GM23248 (cell line): ENCODE measurements at regions not wholly inside any gene's neighbourhood (a gene's known extent, or its start where the extent isn't known, plus 50 kb on each side); places are given as distances from the start of the nearest gene placed in this dataset.

Source experiments
- DNase-seq: peaks from one replicate; pipeline ENCODE4 v3.0.0-alpha.2; 2015
- H2AFZ ChIP-seq: fragments of 200-600 bp; sonication (generic); 2 replicates; pipeline ENCODE4 v1.6.1; 2016; ENCODE audit warnings: antibody characterized with exemption
- H3F3A ChIP-seq: fragments of 200-600 bp; sonication (generic); 2 replicates; pipeline ENCODE4 v1.6.1; 2016; ENCODE audit warnings: mild to moderate bottlenecking, antibody characterized with exemption, mixed run types; ENCODE audit not compliant: insufficient read depth
- H3K27ac ChIP-seq: fragments of 200-600 bp; sonication (generic); 2 replicates; pipeline ENCODE4 v1.5.1; 2016; ENCODE audit warnings: mild to moderate bottlenecking
- H3K27me3 ChIP-seq: fragments of 200-600 bp; sonication (generic); replicated peaks from 2 replicates; pipeline ENCODE4 v1.6.1; 2016; ENCODE audit warnings: mild to moderate bottlenecking; ENCODE audit not compliant: insufficient read depth
- H3K36me3 ChIP-seq: fragments of 200-600 bp; sonication (generic); 2 replicates; pipeline ENCODE4 v1.6.1; 2016; ENCODE audit warnings: low read depth, mild to moderate bottlenecking
- H3K4me1 ChIP-seq: fragments of 200-600 bp; sonication (generic); 2 replicates; pipeline ENCODE4 v1.6.1; 2016; ENCODE audit warnings: mild to moderate bottlenecking; ENCODE audit not compliant: insufficient read depth
- H3K4me2 ChIP-seq: fragments of 200-600 bp; sonication (generic); one replicate; pipeline ENCODE4 v1.6.1; 2016; ENCODE audit warnings: mild to moderate bottlenecking; ENCODE audit not compliant: unreplicated experiment
- H3K4me3 ChIP-seq: fragments of 200-600 bp; sonication (generic); 2 replicates; pipeline ENCODE4 v1.5.1; 2016; ENCODE audit warnings: mild to moderate bottlenecking
- H3K79me2 ChIP-seq: fragments of 200-600 bp; sonication (generic); 2 replicates; pipeline ENCODE4 v1.6.1; 2016; ENCODE audit warnings: mild to moderate bottlenecking; ENCODE audit not compliant: insufficient read depth
- H3K9ac ChIP-seq: fragments of 200-600 bp; sonication (generic); 2 replicates; pipeline ENCODE4 v1.6.1; 2016; ENCODE audit warnings: mild to moderate bottlenecking
- H3K9me2 ChIP-seq: fragments of 200-600 bp; sonication (generic); 2 replicates; pipeline ENCODE4 v1.6.1; 2016; ENCODE audit warnings: mixed run types, mild to moderate bottlenecking, moderate library complexity; ENCODE audit not compliant: insufficient read depth
- H3K9me3 ChIP-seq: fragments of 200-600 bp; sonication (generic); one replicate; pipeline ENCODE4 v1.6.1; 2017; ENCODE audit warnings: low read depth
- H4K20me1 ChIP-seq: fragments of 200-600 bp; sonication (generic); 2 replicates; pipeline ENCODE4 v1.6.0; 2016; ENCODE audit not compliant: insufficient read depth
- EZH2 ChIP-seq: fragments of 200-600 bp; sonication (generic); IDR thresholded peaks from 2 replicates; pipeline ENCODE4 v1.6.1; 2018; ENCODE audit warnings: antibody characterized with exemption, mild to moderate bottlenecking; ENCODE audit not compliant: insufficient read depth, poor library complexity, severe bottlenecking
- EZH2phosphoT487 ChIP-seq: fragments of 200-600 bp; sonication (generic); IDR thresholded peaks from 2 replicates; pipeline ENCODE4 v1.6.1; 2018; ENCODE audit warnings: antibody characterized with exemption, moderate library complexity, mild to moderate bottlenecking, low read depth; ENCODE audit not compliant: insufficient read depth
- WGBS, 2 experiments: methylation state at CpG; one replicate each; pipeline ENCODE4 v1.1.6; 2015 to 2017; ENCODE audit warnings: low lambda C conversion rate in 2 of 2, low coverage in 1 of 2; ENCODE audit errors: missing lambda C conversion rate in 2 of 2; 5-methylcytosine and 5-hydroxymethylcytosine counted together
- in situ Hi-C: fragments of 300-500 bp; cut with MboI; formaldehyde crosslinking; loops from 2 replicates; pipeline ENCODE4 v1.15.0; 2020

DNA sequence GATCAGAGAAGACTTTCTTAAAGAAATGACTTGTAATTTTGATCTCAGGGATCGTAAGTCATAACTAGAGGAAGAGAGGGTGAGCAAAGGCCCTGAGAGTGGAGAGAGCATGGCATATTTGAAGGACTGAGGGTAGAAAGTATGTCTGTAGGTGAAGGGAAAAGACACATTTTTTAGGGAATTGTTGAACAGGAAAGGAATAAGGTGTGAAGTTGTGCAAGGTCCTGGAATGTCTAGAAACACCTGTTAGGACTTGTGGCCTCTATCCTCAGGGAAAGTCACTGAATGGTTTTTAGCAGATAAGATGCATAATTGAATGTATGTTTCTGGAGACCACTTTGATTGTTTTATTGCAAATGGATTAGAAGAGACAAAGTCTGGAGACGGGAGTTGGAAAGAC, 62.5 kb upstream of the ACTR3 start:
- H3F3A ChIP-seq: no peaks in the 10 kb centered on the region; the same call in 1 of the 2 replicates
- in situ Hi-C loops: no loop called here
- DNase-seq: no peak
- no peak overlapping the region for H3K4me3 ChIP-seq
- H3K27ac ChIP-seq: no peak overlapping the region
- TF ChIP-seq EZH2: no peak
- TF ChIP-seq EZH2phosphoT487: no peak
- H3K36me3 ChIP-seq: no peaks in the 10 kb centered on the region
- H3K9me2 ChIP-seq: no peaks in the 10 kb centered on the region
- WGBS, 2 experiments: 96 to 100% methylated on average over 2 of the region's 2 CpGs
- no peak overlapping the region for H2AFZ ChIP-seq
- no peaks in the 10 kb centered on the region for H3K79me2 ChIP-seq
- H3K27me3 ChIP-seq: no peaks in the 10 kb centered on the region
- no peaks in the 10 kb centered on the region for H3K4me1 ChIP-seq
- H3K9ac ChIP-seq: no peak overlapping the region
- no peaks in the 10 kb centered on the region for H4K20me1 ChIP-seq
- H3K4me2 ChIP-seq: no peak overlapping the region
- H3K9me3 ChIP-seq: no peaks in the 10 kb centered on the region

DNA sequence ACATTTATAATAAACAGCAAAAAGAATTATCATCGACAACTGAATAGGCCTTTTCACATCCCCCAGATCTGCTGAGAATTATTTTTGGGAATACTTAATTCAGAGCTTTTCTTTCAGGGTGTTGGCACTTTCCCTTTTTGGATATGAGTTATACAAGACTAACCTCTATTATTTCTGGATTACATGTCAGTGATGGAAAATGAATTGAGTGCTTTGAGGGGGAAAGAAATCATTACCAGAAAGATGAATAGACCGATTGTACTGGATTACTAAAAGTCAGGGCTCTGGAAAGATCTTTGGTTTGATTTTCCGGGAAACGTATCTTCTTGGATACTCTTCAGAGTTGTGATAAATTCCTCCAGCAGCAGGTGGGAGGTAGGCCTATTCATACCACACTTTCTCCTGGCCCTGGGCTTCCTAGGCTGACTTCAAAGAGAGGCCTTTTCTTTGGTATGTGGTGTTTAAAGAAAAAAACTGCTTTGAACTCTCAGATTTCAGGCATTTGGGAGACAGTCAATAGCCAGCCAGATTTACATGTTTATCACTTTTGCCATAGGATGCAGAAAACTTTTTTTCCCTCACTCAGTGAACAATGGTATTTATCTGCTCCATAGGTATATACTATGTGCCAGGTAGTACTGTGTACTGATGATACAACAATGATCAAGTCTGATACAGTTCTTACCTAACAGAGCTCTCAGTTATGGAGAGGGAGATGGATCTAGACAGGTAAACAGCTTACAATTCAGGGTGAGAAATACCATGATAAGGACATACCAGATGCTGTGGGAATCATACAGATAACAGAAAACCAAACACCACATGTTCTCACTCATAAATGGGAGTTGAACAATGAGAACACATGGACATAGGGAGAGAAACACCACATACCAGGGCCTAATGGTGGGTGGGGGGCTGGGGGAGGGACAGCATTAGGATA, 63.3 kb upstream of the ACTR3 start:
- Histone ChIP-seq H3K4me1 (no peaks in the 10 kb centered on the region), H3K79me2 (no peaks in the 10 kb centered on the region), H3K36me3 (no peaks in the 10 kb centered on the region), H3K4me3 (no peak overlapping the region), H3K9ac (no peak overlapping the region), H3K27me3 (no peaks in the 10 kb centered on the region), H3F3A (no peaks in the 10 kb centered on the region; the same call in 1 of the 2 replicates), H3K9me2 (no peaks in the 10 kb centered on the region), H2AFZ (no peak overlapping the region), H3K4me2 (no peak overlapping the region), H3K9me3 (no peaks in the 10 kb centered on the region), H4K20me1 (no peaks in the 10 kb centered on the region), H3K27ac (no peak overlapping the region)
- WGBS, 2 experiments: 42 to 45% methylated on average over 4 of the region's 4 CpGs
- TF ChIP-seq EZH2phosphoT487 (no peak), EZH2 (no peak)
- no peak for DNase-seq
- in situ Hi-C loops: no loop called here

DNA sequence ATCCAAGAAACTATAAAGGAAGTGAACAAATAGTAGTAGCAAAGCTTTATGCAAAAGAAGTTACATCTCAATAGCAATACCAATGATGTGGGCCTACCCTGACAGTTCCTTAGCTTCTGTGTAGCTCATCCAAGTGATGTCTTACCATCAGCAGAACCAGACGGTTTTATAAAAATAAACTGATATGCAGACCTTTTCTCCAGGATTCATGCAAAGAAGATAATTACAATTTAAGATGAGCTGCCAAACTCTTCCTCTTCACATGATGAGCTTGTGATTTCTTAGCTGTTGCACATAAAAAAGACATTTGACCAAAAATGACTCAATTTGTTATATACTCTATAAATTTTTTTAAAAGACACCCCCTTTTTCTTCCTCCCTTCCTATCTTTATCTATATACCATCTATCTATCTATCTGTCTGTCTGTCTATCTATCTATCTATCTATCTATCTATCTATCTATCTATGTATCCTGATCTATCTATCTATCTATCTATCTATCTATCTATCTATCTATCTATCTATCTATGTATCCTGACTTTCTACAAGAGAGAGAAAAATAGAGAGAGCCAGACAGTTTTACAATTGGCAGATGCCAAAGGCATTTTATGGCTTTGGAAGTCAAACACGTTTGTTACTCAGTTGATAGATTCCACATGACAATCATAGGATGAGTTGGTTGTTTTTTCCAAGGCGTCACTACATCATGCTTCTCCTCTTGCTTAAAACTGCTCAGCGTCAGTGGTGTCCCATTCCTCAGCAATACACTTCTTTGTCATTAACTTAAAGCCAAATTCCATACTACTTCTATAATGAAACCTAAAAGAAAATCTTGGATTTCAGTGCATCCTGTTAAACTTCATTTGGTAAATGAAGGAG, 65.9 kb upstream of the ACTR3 start:
- H3K27ac ChIP-seq: no peak overlapping the region
- H3K27me3 ChIP-seq: no peaks in the 10 kb centered on the region
- no peaks in the 10 kb centered on the region for H3K9me2 ChIP-seq
- H3K9ac ChIP-seq: no peak overlapping the region
- H3K4me2 ChIP-seq: no peak overlapping the region
- no peak for DNase-seq
- in situ Hi-C loops: no loop called here
- H3K4me3 ChIP-seq: no peak overlapping the region
- no peaks in the 10 kb centered on the region for H3K9me3 ChIP-seq
- H3K36me3 ChIP-seq: no peaks in the 10 kb centered on the region
- TF ChIP-seq EZH2: no peak
- no peak for TF ChIP-seq EZH2phosphoT487
- WGBS, 2 experiments: 27 to 35% methylated on average over 4 of the region's 4 CpGs
- peaks cover 5% of the 10 kb centered on the region for H3F3A ChIP-seq
- H4K20me1 ChIP-seq: no peaks in the 10 kb centered on the region
- H3K4me1 ChIP-seq: peaks cover 5% of the 10 kb centered on the region
- no peaks in the 10 kb centered on the region for H3K79me2 ChIP-seq
- no peak overlapping the region for H2AFZ ChIP-seq

DNA sequence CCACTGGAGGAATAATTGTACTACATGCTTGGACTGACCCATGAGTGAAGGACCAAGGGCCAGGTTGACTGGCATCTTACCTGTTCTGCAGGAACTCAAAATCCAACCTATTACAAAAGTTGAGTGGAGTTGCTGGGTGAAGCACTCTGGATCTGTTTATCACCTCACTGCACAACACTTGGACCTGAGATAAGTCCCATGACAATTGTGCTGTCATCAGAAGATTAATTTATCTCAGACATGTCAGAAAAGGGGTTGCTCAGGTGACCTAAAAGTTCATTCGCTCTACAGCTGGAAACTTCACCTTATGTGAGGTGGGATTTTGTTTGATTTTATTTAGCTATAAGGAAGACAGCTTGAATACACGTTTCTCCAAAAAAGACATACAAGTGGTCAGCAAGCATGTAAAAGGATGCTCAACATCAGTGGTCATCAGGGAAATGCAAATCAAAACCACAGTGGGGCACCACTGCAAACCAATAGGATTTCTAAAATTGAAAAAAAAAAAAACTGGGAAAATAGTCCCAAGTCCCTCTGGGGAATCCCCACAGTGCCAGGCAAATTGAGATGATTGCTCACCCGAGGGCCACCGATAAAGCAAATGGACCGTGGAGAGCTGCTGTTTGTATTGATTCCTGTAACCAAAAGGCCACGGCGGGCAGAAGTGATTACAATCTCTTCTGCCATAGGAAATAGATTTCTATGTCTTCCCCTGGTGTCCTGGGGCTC, 65.8 kb upstream of the SLC35F5 start:
- Histone ChIP-seq H3K9me2 (no peaks in the 10 kb centered on the region), H3K9me3 (no peaks in the 10 kb centered on the region), H3K79me2 (no peaks in the 10 kb centered on the region), H2AFZ (no peak overlapping the region), H3K4me1 (peaks cover 15% of the 10 kb centered on the region), H3K36me3 (no peaks in the 10 kb centered on the region), H3K27ac (no peak overlapping the region), H3K4me2 (no peak overlapping the region), H3K9ac (no peak overlapping the region), H3F3A (peaks cover 15% of the 10 kb centered on the region), H3K4me3 (no peak overlapping the region), H3K27me3 (no peaks in the 10 kb centered on the region), H4K20me1 (no peaks in the 10 kb centered on the region)
- 90 to 92% methylated on average over 7 of the region's 7 CpGs for WGBS, 2 experiments
- DNase-seq: no peak
- TF ChIP-seq EZH2: no peak
- no peak for TF ChIP-seq EZH2phosphoT487
- in situ Hi-C loops: no loop called here
